ENCODE measurements at regions not wholly inside any gene's neighbourhood (a gene's known extent, or its start where the extent isn't known, plus 50 kb on each side); places are given as distances from the start of the nearest gene placed in this dataset.
"Not testable (repeated sequence)": the region's sequence is repeated elsewhere in the genome, so short reads cannot be mapped to it uniquely, and the experiment has no call there.

DNA sequence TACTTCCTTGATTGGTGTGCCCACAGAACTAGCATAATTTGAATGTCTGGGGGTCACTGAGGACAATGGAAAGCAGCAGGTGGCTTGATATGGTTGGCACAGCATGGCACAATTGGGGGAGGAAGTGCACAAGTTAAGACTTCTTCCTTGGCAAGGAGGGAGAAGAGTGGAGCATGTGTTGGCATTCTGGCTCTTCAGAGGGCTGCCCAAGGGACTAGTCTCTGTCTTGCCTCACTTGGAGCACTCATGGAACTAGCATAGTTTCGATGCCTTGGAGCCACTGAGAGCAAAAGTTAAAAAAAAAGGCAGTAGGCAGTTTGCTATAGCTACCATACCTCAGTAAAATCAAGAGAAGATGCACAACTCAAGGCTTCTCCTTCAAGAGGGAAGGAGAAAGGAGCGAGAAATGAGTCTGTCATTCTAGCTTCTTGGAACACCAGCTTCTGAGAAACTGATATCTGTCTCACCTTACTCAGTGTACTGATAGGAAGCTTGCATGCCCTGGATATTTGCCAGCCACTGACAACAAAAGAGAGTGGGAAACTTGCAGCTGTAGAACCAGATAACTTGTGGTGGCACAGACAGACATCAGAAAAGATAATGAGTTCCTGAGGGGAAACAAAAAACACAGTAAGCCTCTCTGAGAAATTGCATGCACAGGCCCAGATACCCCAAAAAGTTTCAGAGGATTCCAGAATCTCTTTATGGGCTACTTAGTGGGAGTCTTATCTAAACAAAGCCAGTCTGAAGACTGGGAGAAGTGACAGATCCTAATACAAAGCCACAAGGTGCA is 207.5 kb upstream of the SAMSN1 start:
- no peak for DNase-seq

DNA sequence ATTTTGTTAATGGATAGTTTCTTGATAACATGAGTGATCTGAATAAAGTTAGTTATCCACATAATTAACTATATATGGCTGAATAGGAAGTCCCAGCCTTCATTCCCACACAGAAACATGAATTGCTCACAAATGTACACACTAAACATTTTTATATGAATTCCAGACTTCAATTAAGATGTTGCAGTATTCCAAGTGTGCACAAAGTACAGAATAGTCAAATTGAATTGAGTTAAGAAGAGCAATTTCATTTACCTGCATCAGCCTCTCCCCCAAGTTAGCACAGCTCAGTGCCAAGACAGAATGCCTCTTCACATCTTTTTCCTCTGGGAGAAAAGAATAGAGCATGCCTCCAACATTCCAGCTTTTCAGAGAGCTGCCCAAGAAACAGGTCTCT is 207.0 kb upstream of the SAMSN1 start:
- DNase-seq, result no peak

DNA sequence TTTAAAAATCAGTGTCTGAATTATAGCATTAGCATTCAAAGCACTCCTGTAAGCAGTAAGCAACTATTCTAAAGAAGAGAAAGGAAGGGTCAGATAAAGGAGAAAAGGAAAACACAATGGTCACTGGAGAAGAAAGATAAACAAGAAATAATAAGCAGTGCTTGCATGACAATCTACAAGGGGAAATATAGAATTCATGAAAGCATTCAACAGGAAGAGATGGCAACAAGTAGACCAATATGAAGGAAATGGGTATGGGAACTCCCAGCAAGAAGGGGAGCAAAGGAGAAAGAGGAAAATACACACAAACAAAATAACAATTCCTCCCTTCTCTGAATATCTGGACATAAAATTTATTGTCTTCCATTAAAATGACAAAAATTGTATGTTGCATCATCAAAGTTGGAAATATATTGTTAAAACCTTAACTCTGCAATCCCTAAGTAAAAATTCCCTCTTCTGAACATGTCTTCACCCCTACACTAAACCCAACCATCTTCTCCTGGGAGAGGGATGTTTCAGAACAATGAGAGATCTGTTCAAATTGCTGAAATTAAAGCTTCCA is 206.3 kb upstream of the SAMSN1 start:
- no peak for DNase-seq

DNA sequence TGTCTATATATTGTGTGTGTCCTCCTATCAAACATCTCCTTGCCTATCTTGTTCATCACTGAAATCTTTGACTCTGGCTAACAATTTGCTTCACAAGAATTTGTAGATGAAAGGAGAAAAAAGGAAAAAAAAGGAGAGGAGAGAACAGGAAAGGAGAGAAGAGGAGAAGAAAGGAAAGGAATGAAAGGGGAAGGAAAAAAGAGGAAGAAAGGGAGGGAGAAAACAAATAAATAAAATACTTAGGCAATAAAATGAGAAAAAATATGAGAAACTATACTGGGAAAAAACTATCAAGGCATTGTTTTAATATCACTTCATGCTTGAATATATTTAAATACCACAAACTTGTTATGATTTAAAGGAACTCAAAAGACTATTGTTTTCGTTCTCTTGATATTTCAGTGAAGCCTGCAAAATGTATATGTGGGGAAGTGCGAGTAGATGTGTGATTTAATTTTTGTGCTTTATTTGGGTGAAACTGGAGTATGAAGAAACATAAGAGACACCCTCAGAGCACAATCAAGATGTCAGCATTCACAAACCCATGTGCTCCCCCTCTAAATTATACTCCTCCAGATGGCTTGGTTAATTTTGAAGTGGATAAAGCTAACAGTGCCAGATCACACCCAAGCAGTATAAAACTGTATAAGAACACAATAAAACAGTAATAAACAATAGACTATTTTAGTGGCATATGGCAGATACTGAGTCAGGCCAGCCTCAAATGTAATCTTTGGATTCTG is 205.7 kb upstream of the SAMSN1 start:
- DNase-seq, result no peak

DNA sequence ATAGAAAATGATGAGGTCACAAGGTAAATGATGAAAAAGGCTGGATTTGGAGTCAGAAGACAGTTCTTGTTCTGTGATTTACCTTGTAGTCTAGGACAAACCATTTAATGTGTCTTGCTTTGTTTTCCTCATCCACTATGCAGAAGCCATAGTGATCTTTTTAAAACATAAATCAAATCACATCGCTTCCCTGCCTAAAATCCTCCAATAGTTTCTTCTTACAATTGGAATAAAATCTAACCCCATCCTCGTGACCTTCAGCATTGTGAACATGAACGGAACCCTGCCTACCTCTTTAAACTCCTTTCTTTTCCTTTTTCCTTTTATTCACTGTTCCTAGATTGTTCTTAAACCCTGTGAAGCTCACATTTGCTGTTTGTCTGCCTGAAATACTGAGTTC is 204.9 kb upstream of the SAMSN1 start:
- no peak for DNase-seq

DNA sequence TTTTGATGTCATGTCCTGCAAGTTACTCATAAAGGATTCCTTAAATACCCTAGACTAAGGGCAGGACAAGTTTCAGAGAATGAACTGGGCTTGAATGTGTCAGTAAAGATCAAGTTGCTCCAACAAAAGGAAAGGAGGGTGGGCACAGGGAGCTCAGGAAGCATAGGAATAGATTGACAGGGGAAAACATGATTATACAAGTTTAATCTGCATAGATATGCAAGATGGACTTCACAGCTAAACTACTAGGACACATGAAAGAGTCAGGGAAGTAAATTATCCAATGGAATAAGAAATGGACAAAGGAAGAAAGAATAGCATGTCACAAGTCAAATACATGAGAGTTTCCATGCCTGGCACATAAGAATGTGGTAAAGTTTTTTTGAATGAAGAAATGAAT is 203.9 kb upstream of the SAMSN1 start:
- DNase-seq, result no peak

DNA sequence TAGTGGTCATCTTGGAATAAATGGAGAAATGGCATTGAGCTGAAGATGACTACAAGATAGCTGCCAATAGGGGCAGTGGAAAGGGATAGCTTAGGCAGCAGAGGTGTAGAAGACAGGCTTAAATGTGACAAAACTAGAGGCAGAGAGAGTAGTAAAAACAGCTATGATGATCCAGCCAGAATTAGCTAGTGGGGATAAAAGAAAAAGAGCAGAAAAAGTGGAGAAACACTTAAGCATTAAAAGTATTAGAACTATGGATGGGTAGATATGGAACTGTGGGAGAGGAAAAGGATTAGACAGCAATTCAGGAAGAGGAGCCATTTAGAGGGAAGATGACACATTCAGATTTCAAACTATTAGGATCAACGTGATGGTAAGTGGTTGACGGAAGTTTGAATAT is 202.5 kb upstream of the SAMSN1 start:
- DNase-seq, result no peak

DNA sequence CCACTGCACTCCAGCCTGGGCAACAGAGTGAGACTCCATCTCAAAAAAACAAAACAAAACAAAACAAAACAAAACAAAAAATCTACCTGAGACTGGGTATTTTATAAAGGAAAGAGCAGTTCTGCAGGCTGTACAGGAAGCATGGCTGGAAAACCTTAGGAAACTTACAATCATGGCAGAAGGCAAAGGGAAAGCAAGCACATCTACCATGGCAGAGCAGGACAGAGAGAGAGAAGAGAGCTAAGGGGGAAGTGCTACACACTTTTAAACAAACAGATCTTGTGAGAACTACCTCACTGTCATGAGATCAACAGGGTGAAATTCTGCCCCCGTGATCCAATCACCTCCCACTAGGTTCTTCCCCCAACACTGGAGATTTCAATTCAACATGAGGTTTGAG is 198.3 kb upstream of the SAMSN1 start:
- DNase-seq, result no peak

DNA sequence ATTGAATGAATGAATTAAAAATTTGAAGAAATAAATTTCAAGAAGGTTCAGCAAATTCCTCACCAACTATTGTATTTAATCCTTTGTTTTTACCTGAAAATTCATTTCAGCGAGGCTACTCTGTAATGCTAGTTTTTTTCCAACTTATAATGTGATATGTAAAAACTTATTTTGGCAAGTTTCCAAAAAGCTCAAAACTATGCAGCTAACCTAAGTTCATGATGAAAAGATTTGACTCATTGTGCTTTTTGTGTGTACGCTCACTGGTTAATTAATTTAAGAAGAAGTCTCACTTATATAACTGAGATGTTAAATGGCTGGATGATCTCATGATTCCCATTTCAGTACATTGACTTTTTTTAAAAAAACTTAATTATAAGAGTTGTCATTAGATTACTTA is 196.0 kb upstream of the SAMSN1 start:
- no peak for DNase-seq

DNA sequence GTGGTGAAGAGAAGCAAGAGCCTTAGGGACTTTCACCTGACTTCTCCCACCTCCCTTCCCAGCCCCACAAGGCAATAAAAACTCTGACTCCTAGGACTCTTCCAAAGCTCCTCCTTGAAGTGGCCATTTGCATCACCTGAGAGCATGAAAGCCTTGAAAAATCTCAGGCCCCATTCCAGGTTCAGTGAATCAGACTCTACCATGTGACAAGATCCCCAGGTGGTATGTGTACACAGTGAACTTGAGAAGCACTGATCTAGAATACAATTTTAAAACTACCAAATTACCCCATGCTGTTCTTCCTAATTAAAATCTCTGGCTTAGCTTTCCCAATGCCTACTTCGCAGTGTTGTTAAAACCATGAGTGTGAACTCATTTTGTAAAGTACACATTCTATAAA is 195.1 kb upstream of the SAMSN1 start:
- DNase-seq, result peak; percentile 28

DNA sequence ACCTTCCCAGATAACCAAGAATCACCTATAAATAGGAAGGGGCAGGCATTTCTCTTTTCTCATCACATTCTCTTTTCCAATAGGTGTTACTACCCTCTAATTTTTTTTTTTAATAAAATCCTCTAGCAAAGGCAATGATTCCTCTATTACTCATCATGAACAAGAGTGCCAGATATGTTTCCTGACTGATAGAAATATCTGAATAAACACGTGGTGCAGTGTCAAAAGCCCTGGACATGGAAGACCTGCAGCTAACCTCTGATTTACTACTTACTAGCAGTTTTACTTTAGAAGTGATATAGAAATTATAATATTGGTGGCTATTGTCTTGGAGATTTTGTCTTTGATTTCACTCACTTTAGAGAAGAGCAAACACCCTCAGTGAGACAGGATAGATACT is 194.6 kb upstream of the SAMSN1 start:
- DNase-seq, result no peak

DNA sequence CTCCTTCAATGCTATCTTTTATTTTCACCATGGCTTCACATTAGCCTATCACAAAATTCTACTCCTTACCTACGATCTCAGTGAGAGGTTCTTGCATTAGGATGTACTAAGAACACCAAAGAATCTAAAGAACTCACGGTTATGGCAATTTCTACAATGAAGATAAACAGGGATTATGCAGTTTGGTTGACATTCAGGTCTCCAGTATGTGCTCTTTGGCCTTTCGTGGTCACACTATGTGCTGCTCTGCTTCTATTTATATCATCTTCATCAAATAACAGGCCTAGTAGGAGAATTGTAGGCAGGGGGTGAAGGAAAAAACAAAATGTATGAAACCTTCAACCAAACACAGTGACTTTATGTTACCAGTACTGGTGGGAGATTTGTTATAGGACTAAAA is 194.0 kb upstream of the SAMSN1 start:
- no peak for DNase-seq

DNA sequence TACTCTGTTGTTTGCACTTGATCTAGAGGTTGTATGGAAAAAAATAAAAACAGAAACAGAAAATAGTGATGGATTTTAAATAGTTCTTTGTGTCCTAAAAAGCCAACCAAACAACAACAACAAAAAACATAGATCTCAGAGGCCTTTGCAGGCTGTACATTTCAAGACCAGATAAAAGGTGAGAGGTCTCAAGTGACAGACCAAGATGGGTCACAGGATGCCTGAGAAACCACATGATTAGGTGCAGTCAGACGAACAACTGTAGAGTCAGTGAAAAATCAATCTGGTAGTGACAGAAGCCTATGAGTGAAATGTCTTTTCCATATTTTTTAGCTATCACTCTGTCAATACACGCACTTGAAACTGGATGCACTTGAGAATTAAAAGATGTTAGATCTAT is 193.5 kb upstream of the SAMSN1 start:
- DNase-seq, result no peak

DNA sequence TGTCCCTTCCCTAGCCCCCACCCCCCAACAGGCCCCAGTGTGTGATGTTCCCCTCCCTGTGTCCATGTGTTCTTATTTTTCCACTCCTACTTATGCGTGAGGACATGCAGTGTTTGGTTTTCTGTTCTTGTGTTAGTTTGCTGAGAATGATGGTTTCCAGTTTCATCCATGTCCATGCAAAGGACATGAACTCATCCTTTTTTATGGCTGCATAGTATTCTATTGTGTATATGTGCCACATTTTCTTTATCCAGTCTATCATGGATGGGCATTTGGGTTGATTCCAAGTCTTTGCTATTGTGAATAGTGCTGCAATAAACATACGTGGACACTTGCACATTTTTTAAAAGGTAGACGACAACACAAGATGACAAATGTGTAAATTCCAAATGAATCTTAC is 192.5 kb upstream of the SAMSN1 start:
- not testable (repeated sequence) for DNase-seq

DNA sequence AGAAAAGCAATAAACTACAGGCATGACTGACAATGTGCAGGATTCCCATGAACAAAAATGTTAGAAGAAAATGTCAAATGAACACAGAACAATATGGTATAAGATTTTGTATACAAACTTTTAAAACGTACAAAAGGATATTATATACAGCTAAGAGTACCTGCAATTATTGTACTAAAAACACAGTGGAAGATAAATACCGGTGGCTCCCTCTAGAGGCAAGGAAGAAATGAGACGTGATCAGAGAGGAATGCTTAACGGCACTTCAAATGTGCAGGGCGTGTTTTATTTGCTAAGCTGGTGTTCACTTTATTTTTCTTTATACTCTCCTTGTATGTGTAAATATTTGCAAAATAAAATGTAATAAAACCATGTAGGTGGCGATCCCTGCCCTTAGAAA is 191.8 kb upstream of the SAMSN1 start:
- DNase-seq, result peak; percentile 12

DNA sequence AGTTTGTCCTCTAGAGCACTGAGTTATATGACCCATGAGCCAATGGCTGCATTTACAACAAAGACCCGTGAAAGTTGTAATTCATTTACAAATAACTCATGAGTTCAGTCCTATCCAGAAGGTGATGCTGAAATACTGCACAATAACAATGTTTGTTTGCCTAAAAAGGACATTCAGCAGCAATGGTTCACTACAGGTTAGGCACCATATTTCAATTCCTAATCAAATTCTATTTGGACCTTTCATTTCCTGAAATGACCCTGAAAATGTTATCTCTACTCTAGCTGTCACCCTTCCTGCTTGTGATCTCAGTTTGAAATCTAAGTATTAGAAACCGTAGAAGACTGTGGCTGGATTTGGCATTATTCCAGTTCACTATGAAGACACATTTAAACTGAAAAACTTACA is 191.2 kb upstream of the SAMSN1 start:
- DNase-seq, result no peak

DNA sequence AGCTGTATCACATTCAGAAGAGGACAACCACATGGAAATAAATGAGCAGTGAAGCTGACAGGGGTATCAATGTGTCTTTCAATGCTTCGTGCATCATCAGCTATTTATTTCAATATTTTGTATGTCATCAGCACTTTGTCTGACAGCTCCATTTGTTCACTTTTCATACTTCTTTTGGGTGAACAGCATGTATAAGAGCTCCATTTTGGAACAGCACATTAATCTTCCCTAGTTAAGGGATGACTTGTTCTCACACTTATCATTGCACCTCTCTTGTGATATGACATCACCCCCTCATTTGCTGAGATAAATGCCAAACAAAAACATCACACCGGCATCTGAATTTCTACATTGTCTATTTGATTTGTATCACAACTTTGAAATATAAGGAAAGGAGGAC is 190.6 kb upstream of the SAMSN1 start:
- no peak for DNase-seq

DNA sequence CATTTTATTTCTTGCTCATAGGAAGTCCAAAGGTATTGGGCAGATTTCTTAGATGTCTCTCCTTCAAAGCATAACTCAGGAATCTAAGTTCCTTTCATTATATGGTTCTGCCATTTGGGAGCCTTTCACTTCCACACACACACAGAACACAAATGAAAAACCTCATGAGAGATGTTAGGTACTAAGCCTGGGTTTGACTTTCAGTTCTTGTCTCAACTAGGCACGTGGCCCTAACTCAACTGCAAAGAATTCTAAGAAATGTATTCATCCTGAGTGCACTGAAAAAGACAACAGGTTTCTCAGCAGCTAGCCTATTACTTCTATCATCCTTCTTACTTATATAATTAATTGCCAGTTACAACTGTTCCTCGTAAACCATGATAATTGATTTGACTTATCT is 190.0 kb upstream of the SAMSN1 start:
- DNase-seq, result no peak

DNA sequence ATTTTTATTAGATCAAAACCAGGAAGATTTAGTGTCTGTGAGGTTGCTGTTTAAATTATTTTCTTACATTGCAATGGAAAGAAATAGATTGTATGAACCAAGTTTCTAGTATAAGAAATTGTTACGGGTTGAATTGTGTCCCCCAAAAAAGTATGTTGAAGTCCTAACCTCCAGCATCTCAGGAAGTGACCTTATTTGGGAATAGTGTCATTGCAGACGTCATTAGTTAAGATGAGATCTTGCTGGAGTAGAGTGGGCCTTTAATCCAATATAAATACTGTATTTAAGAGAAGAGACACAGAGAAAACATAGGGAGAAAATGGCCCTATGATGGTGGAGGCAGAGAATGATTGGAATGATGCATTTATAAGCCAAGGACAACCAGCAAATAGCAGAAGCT is 188.7 kb upstream of the SAMSN1 start:
- DNase-seq, result no peak

DNA sequence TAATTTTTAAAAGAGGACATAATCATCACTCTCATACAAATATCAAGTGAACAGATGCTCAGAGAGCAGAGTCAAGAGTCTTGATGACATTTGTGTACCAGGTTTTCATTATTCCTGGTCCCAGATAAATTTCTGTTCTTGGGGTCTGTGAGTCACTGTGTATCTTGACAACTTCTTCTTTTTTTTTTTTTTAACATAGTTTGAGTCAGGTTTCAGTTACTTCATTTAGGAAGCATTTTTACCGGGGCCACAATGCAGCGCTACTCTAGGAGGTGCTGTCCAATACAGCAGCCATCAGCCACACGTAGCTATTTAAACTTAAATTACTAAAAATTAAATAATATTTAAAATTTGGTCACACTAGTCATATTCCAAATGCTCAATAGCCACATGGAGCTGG is 188.1 kb upstream of the SAMSN1 start:
- no peak for DNase-seq

DNA sequence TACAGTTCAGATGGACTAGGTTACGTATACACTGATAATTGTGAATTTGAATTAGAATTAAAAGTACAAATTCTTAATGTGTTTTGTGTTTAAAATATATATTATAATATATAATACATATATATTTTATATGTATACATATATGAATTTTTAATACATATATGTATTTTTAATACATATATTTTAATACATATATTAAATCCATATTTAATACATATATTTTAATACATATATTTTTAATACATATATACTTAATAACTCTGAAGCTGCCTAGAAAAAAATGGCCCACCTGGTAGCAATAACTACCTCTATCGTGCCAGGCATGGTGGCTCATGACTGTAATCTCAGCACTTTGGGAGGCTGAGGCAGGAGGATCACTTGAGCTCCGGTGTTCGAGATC is 179.1 kb upstream of the SAMSN1 start:
- no peak for DNase-seq

DNA sequence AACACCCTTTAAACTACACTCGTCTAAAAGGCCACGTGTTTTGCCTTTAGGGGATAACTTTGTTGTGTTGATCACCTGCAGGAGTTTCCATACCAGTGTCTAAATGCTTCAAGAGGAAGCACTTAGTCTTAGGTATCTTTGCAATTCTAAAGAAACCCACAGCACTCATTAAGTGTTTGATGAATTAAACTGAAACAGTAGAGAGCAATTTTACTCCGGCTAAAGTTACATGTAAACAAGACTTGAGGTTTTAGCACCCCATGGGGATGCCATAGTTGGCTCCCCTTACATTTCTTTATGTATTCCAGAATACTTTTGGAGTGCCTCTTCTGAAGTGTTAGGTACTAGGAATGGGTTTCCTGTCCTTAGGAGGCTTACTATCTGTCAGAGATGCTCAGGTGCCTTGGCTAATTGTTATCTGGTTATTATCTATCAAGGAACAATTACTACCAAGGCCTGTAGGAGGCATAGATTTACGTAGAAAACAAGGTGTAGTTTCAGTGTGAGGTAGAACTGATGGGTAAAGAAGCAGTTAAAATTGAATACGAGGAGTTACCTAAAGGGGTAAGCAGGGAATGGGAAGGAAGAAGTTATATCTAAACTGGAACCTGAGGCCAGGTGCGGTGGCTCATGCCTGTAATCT is 176.8 kb upstream of the SAMSN1 start:
- DNase-seq, result no peak

DNA sequence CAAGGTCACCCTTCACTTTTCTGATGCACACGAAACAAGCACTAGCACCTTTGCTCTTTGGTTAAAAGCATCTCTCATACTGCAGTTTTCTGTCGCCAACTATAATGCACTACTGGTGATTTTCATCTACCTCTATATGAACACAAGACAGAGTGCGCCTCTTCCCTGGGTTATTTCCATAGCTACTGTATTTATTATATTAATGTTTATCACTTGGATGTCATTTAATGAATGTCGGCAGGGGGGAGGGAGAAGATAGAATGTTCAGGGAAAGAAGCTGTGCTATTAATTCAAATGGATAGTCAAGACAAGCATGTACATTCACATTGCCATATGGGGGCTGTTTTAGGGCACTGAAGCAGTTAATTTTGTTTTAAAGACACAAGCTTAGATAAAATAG is 174.1 kb upstream of the SAMSN1 start:
- no peak for DNase-seq

DNA sequence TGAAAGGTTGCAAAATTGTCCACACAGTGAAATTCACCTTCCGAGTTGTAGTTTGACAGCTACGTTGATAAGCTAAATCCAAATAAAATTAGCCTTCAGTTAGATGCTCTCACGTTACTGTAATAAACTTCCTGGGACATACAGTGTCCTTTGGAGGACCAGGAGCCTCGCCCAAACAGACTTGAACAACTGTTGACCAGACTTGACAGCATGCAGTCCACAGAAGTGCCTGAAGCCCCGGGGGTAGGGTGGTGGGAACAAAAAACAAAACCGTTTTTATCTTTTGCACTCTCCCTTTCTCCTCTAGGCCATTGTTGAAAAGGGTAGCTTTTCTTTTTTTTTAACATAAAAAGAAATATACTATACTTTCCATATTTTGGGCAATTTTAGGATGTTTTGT is 172.8 kb upstream of the SAMSN1 start:
- no peak for DNase-seq

All from COR-L47 (cell line).